Uterus (tissue), 3 donors: ENCODE measurements at regions not wholly inside any gene's neighbourhood (a gene's known extent, or its start where the extent isn't known, plus 50 kb on each side); places are given as distances from the start of the nearest gene placed in this dataset.

Source experiments
- DNase-seq, 2 donors: peaks; one replicate each; pipeline ENCODE4 v3.0.0-alpha.2; 2019 to 2020
- H3K27ac ChIP-seq, 2 donors: fragments of 200-600 bp; sonication (generic); 1 replicate in 1 of 2; 2 replicates in 1 of 2; pipeline ENCODE4 v1.5.1; 2016 to 2018
- H3K27me3 ChIP-seq, 2 donors: fragments of 200-600 bp; sonication (generic); one replicate each; pipeline ENCODE4 v1.5.1; 2018 to 2019; ENCODE audit warnings: control low read depth in 1 of 2
- H3K36me3 ChIP-seq, 2 donors: fragments of 200-600 bp; sonication (generic); one replicate each; pipeline ENCODE4 v1.5.1; 2019; ENCODE audit warnings: control low read depth in 1 of 2
- H3K4me1 ChIP-seq, 2 donors: fragments of 200-600 bp; sonication (generic); one replicate each; pipeline ENCODE4 v1.5.1; 2018 to 2019; ENCODE audit warnings: control low read depth in 1 of 2
- H3K4me3 ChIP-seq, 2 donors: fragments of 200-600 bp; sonication (generic); 1 replicate in 1 of 2; 2 replicates in 1 of 2; pipeline ENCODE4 v1.5.1; 2018 to 2019; ENCODE audit warnings: mild to moderate bottlenecking in 1 of 2
- H3K9me3 ChIP-seq, 2 donors: fragments of 200-600 bp; sonication (generic); one replicate each; pipeline ENCODE4 v1.5.1; 2019; ENCODE audit warnings: control low read depth in 1 of 2
- POLR2A ChIP-seq, 2 donors: fragments of 450-650 bp; IDR thresholded peaks; one replicate each; pipeline ENCODE4 v1.6.1; 2016; ENCODE audit warnings: antibody characterized with exemption in 2 of 2, mild to moderate bottlenecking in 1 of 2, moderate library complexity in 1 of 2
- intact Hi-C: fragments of 100-400 bp; cut with DNase I; formaldehyde crosslinking; loops from one replicate; pipeline ENCODE4 v1.15.1; 2023; ENCODE audit warnings: low total_unique reads
- TF ChIP-seq, protein P1 (sequence below), 4 experiments: fragments of 200-600 bp in 2 of 4; fragments of 450-650 bp in 2 of 4; sonication (generic) in 2 of 4; IDR thresholded peaks; one replicate each; pipeline ENCODE4 v1.5.1; 2016 to 2019; ENCODE audit warnings: antibody characterized with exemption in 4 of 4, mild to moderate bottlenecking in 2 of 4, moderate library complexity in 1 of 4
- donor health status: DM: yes; HTN: yes; CAD: no.

DNA sequence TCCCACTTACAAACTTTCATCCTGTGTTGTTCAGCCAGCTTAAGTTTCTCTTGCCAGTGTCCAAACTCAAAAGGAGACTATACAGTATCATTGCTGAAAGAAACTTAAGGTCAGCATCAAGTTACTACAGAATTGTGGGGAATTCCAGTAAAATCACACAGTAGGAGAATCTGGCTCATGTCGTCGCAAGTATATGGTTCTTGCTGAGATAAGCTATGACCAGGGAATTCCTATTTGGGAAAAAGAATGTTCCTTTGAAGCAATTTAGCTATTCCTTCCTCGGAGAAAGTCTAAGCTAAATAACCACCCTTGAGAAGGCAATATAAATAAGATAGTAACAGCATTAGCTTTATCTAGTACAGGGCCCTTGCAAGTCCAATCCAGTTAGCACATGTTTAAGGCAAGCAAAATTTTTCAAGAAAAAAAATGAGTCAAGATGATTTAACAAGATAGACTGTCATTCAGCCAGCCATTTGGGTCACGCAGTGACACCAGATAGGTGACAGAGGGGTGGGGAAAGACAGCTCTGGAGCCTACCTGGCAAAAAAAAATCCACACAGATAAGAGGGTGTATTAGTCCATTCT, 78.2 kb upstream of the THBS1 start:
- Histone ChIP-seq H3K36me3 (no peaks in the 10 kb centered on the region), H3K9me3 (no peaks in the 10 kb centered on the region), H3K4me3 (no peak overlapping the region), H3K4me1 (peaks cover 0 to 6% of the 10 kb centered on the region in 2 donors), H3K27ac (peak overlapping the region; percentile 58 to 67), H3K27me3 (no peaks in the 10 kb centered on the region)
- no peak for TF ChIP-seq POLR2A (IDR thresholded peaks at IDR 0.05)
- TF ChIP-seq, protein P1, sequence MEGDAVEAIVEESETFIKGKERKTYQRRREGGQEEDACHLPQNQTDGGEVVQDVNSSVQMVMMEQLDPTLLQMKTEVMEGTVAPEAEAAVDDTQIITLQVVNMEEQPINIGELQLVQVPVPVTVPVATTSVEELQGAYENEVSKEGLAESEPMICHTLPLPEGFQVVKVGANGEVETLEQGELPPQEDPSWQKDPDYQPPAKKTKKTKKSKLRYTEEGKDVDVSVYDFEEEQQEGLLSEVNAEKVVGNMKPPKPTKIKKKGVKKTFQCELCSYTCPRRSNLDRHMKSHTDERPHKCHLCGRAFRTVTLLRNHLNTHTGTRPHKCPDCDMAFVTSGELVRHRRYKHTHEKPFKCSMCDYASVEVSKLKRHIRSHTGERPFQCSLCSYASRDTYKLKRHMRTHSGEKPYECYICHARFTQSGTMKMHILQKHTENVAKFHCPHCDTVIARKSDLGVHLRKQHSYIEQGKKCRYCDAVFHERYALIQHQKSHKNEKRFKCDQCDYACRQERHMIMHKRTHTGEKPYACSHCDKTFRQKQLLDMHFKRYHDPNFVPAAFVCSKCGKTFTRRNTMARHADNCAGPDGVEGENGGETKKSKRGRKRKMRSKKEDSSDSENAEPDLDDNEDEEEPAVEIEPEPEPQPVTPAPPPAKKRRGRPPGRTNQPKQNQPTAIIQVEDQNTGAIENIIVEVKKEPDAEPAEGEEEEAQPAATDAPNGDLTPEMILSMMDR (IDR thresholded peaks at IDR 0.05), result no peak
- DNase-seq, result no peak
- intact Hi-C loops, result loop anchor here (5.0 kb wide), 1 partner anchor 75 kb away; no protein-coding TSS in a partner anchor

DNA sequence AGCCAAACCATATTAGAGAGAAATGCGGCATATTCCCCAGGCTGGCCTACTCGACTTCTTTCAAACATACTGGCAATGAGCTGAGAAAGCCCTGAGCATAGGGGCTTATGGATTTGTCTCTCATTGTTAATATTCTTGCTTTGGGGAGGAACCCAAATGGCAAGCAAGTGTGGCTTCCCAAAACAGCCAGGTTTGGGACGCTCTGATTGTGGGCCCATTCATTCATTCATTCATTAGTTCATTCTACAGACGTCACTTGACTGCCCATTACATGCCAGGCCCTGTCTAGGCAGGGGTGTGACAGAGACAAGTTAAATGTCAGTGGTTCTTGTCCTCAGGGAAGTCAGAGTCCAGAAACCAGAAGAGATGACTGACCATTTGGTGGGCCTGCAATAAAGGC, 77.4 kb upstream of the THBS1 start:
- intact Hi-C loops, result loop anchor here (5.0 kb wide), 1 partner anchor 74 kb away; no protein-coding TSS in a partner anchor
- peak overlapping the region; percentile 58 to 67 for H3K27ac ChIP-seq

DNA sequence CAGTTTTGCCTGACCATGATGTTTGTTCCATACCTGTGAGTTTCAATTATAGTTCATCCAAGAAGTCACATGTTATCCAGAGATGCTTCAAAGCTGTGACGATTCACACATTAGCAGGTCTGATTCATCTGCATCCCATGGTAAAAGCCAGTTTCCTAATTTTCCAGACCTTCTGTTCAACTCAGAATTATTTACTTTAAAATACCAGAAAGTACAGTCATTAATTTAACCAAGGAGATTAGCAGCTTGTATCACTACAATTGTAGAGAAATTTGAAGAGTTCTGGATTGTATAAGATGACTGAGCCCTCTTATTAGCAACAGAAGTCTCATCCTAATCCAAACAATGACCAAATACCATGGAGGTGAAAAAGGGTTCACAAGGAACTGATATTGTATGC, 76.1 kb upstream of the THBS1 start:
- no peaks in the 10 kb centered on the region for H3K27me3 ChIP-seq
- peak overlapping the region; percentile 58 to 67 for H3K27ac ChIP-seq
- H3K9me3 ChIP-seq, result no peaks in the 10 kb centered on the region
- no peak for DNase-seq
- no peak overlapping the region for H3K4me3 ChIP-seq
- peaks cover 0 to 6% of the 10 kb centered on the region in 2 donors for H3K4me1 ChIP-seq
- no peaks in the 10 kb centered on the region for H3K36me3 ChIP-seq
- TF ChIP-seq, protein P1 (IDR thresholded peaks at IDR 0.05), result no peak
- TF ChIP-seq POLR2A (IDR thresholded peaks at IDR 0.05), result no peak
- intact Hi-C loops, result loop anchor here (5.0 kb wide), 1 partner anchor 72 kb away; no protein-coding TSS in a partner anchor

More for the DNA sequence above, 77.4 kb upstream of the THBS1 start:
- Histone ChIP-seq H3K4me3 (no peak overlapping the region), H3K27me3 (no peaks in the 10 kb centered on the region), H3K4me1 (peaks cover 0 to 6% of the 10 kb centered on the region in 2 donors), H3K36me3 (no peaks in the 10 kb centered on the region), H3K9me3 (no peaks in the 10 kb centered on the region)
- no peak for TF ChIP-seq POLR2A (IDR thresholded peaks at IDR 0.05)
- TF ChIP-seq, protein P1 (IDR thresholded peaks at IDR 0.05), result no peak
- DNase-seq, result no peak

DNA sequence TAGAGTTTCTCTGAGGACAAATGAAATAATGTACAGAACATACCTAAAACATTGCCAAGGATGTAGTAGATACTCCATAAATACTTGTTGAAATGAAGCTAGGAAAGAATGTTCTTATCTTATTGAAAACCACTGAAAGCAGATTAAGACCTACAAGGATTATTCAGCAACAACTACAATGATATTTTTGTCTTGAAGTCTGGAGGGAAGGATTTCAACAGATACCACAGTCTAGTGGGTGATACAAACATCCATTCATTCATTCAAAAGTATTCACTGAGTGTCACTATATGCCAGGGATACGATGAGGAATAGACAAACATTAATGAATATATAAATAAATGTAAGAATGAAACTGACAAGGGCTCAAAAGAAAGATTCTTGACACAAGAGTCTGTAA, 74.7 kb upstream of the THBS1 start:
- Histone ChIP-seq H3K4me1 (peaks cover 0 to 6% of the 10 kb centered on the region in 2 donors), H3K27ac (no peak overlapping the region), H3K9me3 (no peaks in the 10 kb centered on the region), H3K4me3 (no peak overlapping the region), H3K27me3 (no peaks in the 10 kb centered on the region), H3K36me3 (no peaks in the 10 kb centered on the region)
- DNase-seq, result no peak
- TF ChIP-seq, protein P1 (IDR thresholded peaks at IDR 0.05), result no peak
- no peak for TF ChIP-seq POLR2A (IDR thresholded peaks at IDR 0.05)
- intact Hi-C loops, result no loop called here

DNA sequence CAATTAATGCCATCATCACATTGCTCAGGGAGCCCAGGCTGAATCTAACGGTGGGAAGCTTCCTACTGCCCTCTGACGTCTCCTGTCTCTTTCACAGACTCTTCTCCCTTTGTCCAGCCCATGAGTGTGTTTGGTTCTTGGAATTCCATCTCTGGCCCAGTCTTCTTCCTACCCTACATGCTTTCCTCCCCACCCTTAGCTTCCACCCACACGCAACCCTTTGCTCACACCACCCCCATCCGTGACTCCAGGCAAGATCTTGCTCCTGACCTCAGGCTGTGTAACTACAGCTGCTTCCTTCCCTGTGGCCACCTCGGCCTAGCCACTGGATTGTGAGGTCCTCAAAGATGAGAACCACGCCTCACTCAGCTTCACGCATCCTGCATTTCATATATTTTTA, 72.3 kb upstream of the THBS1 start:
- no peak for DNase-seq
- no peaks in the 10 kb centered on the region for H3K27me3 ChIP-seq
- no peaks in the 10 kb centered on the region for H3K36me3 ChIP-seq
- H3K9me3 ChIP-seq, result no peaks in the 10 kb centered on the region
- H3K27ac ChIP-seq, result no peak overlapping the region
- no peaks in the 10 kb centered on the region for H3K4me1 ChIP-seq
- no peak overlapping the region for H3K4me3 ChIP-seq
- TF ChIP-seq, protein P1 (IDR thresholded peaks at IDR 0.05), result no peak
- no peak for TF ChIP-seq POLR2A (IDR thresholded peaks at IDR 0.05)
- intact Hi-C loops, result no loop called here
